Psoas muscle (tissue), 7 donors: ENCODE measurements at regions not wholly inside any gene's neighbourhood (a gene's known extent, or its start where the extent isn't known, plus 50 kb on each side); places are given as distances from the start of the nearest gene placed in this dataset.

Experiments used
- ATAC-seq, 4 donors: fragments of 200-7000 bp; cut with Tn5 transposase; one replicate each; pipeline ENCODE4 v1.9.1; 2020; ENCODE audit warnings: moderate library complexity in 3 of 4, mild to moderate bottlenecking in 2 of 4
- DNase-seq, 2 donors: peaks; one replicate each; pipeline ENCODE4 v3.0.0-alpha.2; 2020
- H3K27ac ChIP-seq: fragments of 200-600 bp; one replicate; pipeline ENCODE4 v1.8.0; 2022
- H3K27me3 ChIP-seq, 3 donors: fragments of 200-600 bp in 1 of 3; one replicate each; pipeline versions ENCODE4 v1.6.1 to v1.8.0; 2013 to 2022; ENCODE audit warnings: low read length in 2 of 3, mild to moderate bottlenecking in 2 of 3, moderate library complexity in 1 of 3; ENCODE audit not compliant: insufficient read depth in 3 of 3
- H3K36me3 ChIP-seq, 2 donors: fragments of 200-600 bp in 1 of 2; one replicate each; pipeline versions ENCODE4 v1.6.1 to v1.8.0; 2013 to 2022; ENCODE audit warnings: low read depth in 1 of 2, mild to moderate bottlenecking in 1 of 2, moderate library complexity in 1 of 2; ENCODE audit not compliant: insufficient read depth in 1 of 2
- H3K4me1 ChIP-seq: fragments of 200-600 bp; one replicate; pipeline ENCODE4 v1.8.0; 2022
- H3K4me3 ChIP-seq: fragments of 200-600 bp; one replicate; pipeline ENCODE4 v1.8.0; 2022; ENCODE audit warnings: mild to moderate bottlenecking
- H3K9me3 ChIP-seq: fragments of 200-600 bp; one replicate; pipeline ENCODE4 v1.8.0; 2022
- CTCF ChIP-seq: fragments of 200-600 bp; IDR thresholded peaks from one replicate; pipeline ENCODE4 v1.8.0; 2022; ENCODE audit warnings: antibody characterized with exemption
- WGBS, 3 donors: extraction: QIAGEN DNeasy Blood & Tissue Kit; methylation state at CpG; one replicate each; pipeline versions ENCODE4 v1.1.6 to v1.1.7; 2013; 5-methylcytosine and 5-hydroxymethylcytosine counted together
- intact Hi-C, 2 donors: fragments of 100-400 bp; cut with DNase I; formaldehyde crosslinking; loops; one replicate each; pipeline versions ENCODE4 v1.11.0 to v1.14.2; 2022
- donor health status: healthy with polysubstance abuse.
- donor health status: DM: no; HTN: no; CAD: no; lungs with moderate emphysema.
- donor health status: Bipolar disorder and iron deficiency.
- donor health status: healthy.
- donor health status: DM: yes; HTN: yes; CAD: no.
- donor health status: DM: no; HTN: no; CAD: no.
- donor health status: DM: yes; HTN: yes; CAD: no.

- 88 to 91% (median 88%) methylated on average over 1 of the region's 1 CpG for WGBS, 3 donors
- H3K27me3 ChIP-seq: no peaks in the 10 kb centered on the region
- no peak overlapping the region for H3K4me3 ChIP-seq
- no peaks in the 10 kb centered on the region for H3K36me3 ChIP-seq
- DNase-seq: no peak
- no peak for ATAC-seq
- H3K27ac ChIP-seq: no peak overlapping the region
- intact Hi-C loops: no loop called here
- H3K4me1 ChIP-seq: no peaks in the 10 kb centered on the region
- no peak for TF ChIP-seq CTCF
- H3K9me3 ChIP-seq: no peaks in the 10 kb centered on the region
Measured at GRCh38 chr12:84075991-84076390, 836.6 kb downstream of the SLC6A15 start.

- no peak for DNase-seq
Measured at GRCh38 chr12:84073401-84073800, 839.2 kb downstream of the SLC6A15 start.

GRCh38 chr12:84072961-84073360 lies 839.6 kb downstream of the SLC6A15 start:
- Histone ChIP-seq H3K36me3 (no peaks in the 10 kb centered on the region), H3K27me3 (no peaks in the 10 kb centered on the region), H3K27ac (no peak overlapping the region), H3K9me3 (no peaks in the 10 kb centered on the region), H3K4me3 (no peak overlapping the region), H3K4me1 (no peaks in the 10 kb centered on the region)
- TF ChIP-seq CTCF: no peak
- intact Hi-C loops: no loop called here
- ATAC-seq (no peak), DNase-seq (no peak)

More at GRCh38 chr12:84073401-84073800, 839.2 kb downstream of the SLC6A15 start:
- no peak for TF ChIP-seq CTCF
- H3K27ac ChIP-seq: no peak overlapping the region
- H3K4me1 ChIP-seq: no peaks in the 10 kb centered on the region
- no peak for ATAC-seq
- 45 to 51% (median 48%) methylated on average over 4 of the region's 4 CpGs for WGBS, 3 donors
- H3K27me3 ChIP-seq: no peaks in the 10 kb centered on the region
- intact Hi-C loops: no loop called here
- no peaks in the 10 kb centered on the region for H3K9me3 ChIP-seq
- H3K36me3 ChIP-seq: no peaks in the 10 kb centered on the region
- H3K4me3 ChIP-seq: no peak overlapping the region

GRCh38 chr12:84070292-84070691 lies 842.3 kb downstream of the SLC6A15 start:
- DNase-seq (peak in 1 of 2 donors; percentile 37), ATAC-seq (peak; percentile 40 to 73 (median 52))
- Histone ChIP-seq H3K9me3 (no peaks in the 10 kb centered on the region), H3K27me3 (no peaks in the 10 kb centered on the region), H3K27ac (no peak overlapping the region), H3K36me3 (no peaks in the 10 kb centered on the region), H3K4me1 (no peaks in the 10 kb centered on the region), H3K4me3 (no peak overlapping the region)
- intact Hi-C loops: no loop called here
- no peak for TF ChIP-seq CTCF
- WGBS, 3 donors: 52 to 61% (median 57%) methylated on average over 4 of the region's 4 CpGs

- no peak for TF ChIP-seq CTCF
- H3K36me3 ChIP-seq: no peaks in the 10 kb centered on the region
- H3K4me1 ChIP-seq: no peaks in the 10 kb centered on the region
- H3K27ac ChIP-seq: no peak overlapping the region
- intact Hi-C loops: no loop called here
- DNase-seq: no peak
- WGBS, 3 donors: 59 to 72% (median 71%) methylated on average over 1 of the region's 1 CpG
- H3K27me3 ChIP-seq: no peaks in the 10 kb centered on the region
- H3K9me3 ChIP-seq: no peaks in the 10 kb centered on the region
- no peak for ATAC-seq
- H3K4me3 ChIP-seq: no peak overlapping the region
Measured at GRCh38 chr12:84069699-84070098, 842.9 kb downstream of the SLC6A15 start.
